ENCODE measurements at regions not wholly inside any gene's neighbourhood (a gene's known extent, or its start where the extent isn't known, plus 50 kb on each side); places are given as distances from the start of the nearest gene placed in this dataset.

DNA sequence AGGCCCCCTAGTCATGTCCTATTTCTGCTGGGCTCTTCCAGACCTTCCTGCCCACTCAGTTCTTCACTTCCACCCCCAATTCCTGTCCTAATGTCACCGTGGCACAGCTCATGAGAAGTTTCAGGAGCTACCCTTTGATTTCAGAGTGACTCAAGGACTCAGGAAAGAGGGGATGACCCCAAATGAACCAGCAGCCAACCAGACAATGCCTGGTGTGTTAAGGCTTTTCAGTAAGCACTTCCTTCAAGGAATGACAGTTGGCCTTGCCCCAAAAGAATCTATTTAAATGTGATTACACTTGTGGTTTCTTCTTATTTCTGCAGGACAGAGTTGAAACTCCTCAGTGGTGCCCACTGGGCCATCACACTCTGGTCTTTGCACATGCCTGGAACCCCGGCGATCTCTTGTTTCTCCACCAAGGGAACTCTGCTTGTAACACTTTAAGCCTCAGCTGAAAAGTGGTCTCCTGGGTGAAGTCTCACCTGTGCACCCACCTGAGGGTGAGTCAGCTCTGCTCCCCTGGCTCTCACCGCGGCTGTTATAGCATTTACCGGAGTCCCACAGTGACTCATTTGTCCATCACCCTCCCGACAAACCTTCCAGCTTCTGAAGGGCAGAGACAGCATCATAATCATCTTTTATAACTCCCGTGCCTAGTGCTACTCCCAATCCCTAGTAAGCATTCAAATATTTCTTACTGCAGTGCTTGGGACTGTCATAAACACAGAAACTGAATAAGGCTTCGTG, 123.0 kb upstream of the SVIL start:
- Histone ChIP-seq H3K4me3 (no peak overlapping the region), H3K36me3 (ENCODE audit: control insufficient read depth, insufficient read depth, low read length) (no peaks in the 10 kb centered on the region), H3K9me1 (ENCODE audit: control insufficient read depth, insufficient read depth, low read length) (no peaks in the 10 kb centered on the region), H3K79me2 (ENCODE audit: control insufficient read depth, insufficient read depth, low read length) (no peaks in the 10 kb centered on the region), H2AFZ (ENCODE audit: low read depth, low read length) (no peak overlapping the region), H3K4me2 (ENCODE audit: insufficient read depth, low read length) (no peak overlapping the region), H3K27ac (ENCODE audit: extremely low read depth, low read depth, low read length) (no peak overlapping the region), H3K9ac (ENCODE audit: insufficient read depth in 1 of 2, low read depth in 2 of 2, low read length in 2 of 2) (no peak overlapping the region), H3K9me3 (replicated peaks; ENCODE audit: control insufficient read depth, insufficient read depth, low read depth, low read length) (no peaks in the 10 kb centered on the region), H3K27me3 (ENCODE audit: control insufficient read depth in 2 of 2, insufficient read depth in 2 of 2, low read length in 2 of 2) (peaks cover 0 to 12% of the 10 kb centered on the region in 2 experiments; a peak in 1 of 5 replicates), H4K20me1 (replicated peaks; ENCODE audit: control insufficient read depth, insufficient read depth, low read length) (no peaks in the 10 kb centered on the region), H3K4me1 (replicated peaks in 1 of 2; ENCODE audit: control insufficient read depth in 2 of 2, insufficient read depth in 2 of 2, low read length in 2 of 2) (no peaks in the 10 kb centered on the region)
- no peak for ATAC-seq
- in situ Hi-C loops (cut with MboI) (no loop called here), intact Hi-C loops (cut with micrococcal nuclease) (no loop called here)
- WGBS (ENCODE audit: insufficient coverage, low coverage, missing lambda C conversion rate), result under 1% methylated on average over 8 of the region's 9 CpGs
- no peak for DNase-seq (ENCODE audit: extremely low read depth in 1 of 4, low spot score in 3 of 4)
- BruUV-seq (replicated peaks), result no TSS peak
- CTCF ChIA-PET (ENCODE audit: low intra/inter-chr PET ratio), result no interaction called here
- TF ChIP-seq ATF7 (IDR thresholded peaks at IDR 0.05) (no peak), SAFB (IDR thresholded peaks at IDR 0.05; ENCODE audit: borderline replicate concordance, low read depth, low read length) (no peak), STAT5A (IDR thresholded peaks at IDR 0.05; ENCODE audit: borderline replicate concordance, low read length) (no peak), FOXA1 (IDR thresholded peaks at IDR 0.05; ENCODE audit: borderline replicate concordance) (no peak), ZNF655 (CRISPR knock-in tag; IDR thresholded peaks at IDR 0.05) (no peak)
- FAIRE-seq, result no peak
- POLR2A ChIA-PET, result interaction anchor here (1.3 kb wide), 1 partner anchor 8 kb away, joined by 3 read pairs; no protein-coding TSS in a partner anchor

All from K562 (cell line).